GM18870 (cell line): ENCODE measurements at regions not wholly inside any gene's neighbourhood (a gene's known extent, or its start where the extent isn't known, plus 50 kb on each side); places are given as distances from the start of the nearest gene placed in this dataset.
"Not testable (repeated sequence)": the region's sequence is repeated elsewhere in the genome, so short reads cannot be mapped to it uniquely, and the experiment has no call there.

Experiments
- ATAC-seq: cut with Tn5 transposase; IDR thresholded peaks from one replicate; pipeline ENCODE4 v1.9.1; 2021; ENCODE audit warnings: moderate library complexity; ENCODE audit not compliant: unreplicated experiment

DNA sequence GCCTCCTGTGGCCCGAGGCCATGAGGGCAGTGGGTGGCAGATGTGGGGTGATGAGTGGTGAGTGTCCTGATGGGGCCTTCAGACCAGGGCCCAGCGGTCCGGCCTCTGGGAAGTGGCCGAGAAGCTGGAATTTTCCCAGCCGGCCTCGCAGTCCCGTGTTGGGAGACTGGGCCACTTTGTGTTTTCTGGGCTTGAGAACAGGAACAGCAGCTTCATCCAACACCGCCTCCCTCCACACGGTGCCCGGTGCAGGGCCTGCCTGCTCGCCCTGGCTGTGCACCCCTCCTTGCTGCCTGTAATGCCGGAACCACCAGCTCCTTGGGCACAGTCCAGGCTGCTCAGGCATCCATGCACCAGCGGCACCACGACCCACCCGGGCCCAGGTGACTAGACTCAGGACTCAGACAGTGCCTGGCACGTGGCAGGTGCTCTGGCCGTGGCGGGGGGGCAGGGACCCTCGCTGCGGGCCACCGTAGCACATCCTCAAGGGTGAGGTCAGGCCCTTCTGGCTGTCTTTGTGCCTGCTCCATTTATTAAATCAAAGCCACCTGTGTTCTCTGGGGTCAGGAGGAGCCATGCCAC lies 194.7 kb downstream of the BANP start:
- ATAC-seq: not testable (repeated sequence)

DNA sequence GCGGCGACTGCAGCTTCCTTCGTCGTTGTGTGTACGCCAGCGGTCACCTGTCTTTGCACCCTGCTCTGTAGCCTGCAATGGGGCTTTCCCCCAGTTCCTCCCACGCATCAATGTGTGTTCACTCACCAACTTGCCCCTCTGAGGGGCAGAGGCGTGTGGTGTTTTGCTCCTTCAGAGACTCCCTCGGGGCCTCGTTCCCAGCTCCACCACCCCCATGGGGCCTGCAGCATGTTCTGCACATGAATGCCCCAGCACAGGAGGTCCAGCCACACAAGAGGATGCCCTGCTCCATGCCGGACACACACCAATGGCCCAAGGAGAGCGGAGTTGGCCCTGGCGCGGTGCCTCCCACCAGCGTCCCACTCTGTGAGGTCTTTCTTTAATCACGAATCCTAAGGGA lies 196.8 kb downstream of the BANP start:
- ATAC-seq: not testable (repeated sequence)

DNA sequence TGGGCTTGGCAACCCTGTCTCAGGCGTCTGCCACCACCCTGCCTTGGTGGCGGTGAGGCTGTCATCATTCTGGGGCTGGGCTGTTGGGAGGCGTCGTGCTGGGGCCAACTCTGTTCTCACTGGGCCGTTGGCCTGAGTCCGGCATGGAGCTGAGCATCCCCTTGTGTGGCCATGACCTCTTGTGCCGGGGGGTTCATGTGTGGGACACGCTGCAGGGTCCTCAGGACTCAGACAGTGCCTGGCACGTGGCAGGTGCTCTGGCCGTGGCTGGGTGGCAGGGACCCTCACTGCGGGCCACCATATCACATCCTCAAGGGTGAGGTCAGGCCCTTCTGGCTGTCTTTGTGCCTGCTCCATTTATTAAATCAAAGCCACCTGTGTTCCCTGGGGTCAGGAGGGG lies 197.4 kb downstream of the BANP start:
- not testable (repeated sequence) for ATAC-seq

DNA sequence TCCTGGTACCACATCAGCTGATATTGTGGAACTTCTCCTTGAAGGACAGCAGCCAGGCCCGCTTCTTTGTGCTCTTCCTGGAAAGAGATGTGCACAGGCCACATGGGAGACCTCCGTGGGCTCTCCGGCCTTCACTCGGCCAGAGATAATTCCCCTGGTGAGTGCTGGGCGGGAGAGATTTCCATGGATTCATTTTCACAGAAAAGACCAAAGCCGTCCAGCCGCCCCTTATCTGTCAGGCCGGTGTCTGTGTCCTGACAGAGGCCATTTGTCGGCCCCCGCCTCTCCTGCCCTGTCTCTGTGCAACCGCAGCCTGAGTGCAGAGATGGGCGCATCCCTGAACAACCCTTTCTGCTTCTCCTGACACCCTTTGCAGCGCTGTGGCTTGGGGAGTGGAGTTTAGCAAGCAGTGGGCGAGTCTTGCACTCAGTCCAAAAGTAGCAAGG lies 197.9 kb downstream of the BANP start:
- ATAC-seq: not testable (repeated sequence)

DNA sequence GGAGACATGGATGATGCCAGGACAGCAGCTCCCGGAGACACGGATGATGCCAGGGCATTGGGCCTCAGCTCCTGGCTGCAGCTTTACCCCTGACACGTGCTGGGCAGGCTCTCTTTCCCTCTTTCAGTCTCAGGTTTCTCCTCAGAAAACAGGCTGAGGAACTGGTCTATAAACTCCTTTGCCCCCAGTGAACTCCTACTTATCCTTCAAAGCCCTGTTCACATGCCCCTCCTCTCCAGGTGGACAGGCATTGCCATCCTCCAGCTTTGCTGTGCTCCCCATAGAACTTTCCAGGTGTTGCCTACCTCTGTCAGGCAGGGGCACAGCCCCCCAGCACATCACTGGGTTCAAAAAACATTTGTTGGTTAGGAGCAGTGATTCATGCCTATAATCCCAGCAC lies 198.4 kb downstream of the BANP start:
- not testable (repeated sequence) for ATAC-seq

DNA sequence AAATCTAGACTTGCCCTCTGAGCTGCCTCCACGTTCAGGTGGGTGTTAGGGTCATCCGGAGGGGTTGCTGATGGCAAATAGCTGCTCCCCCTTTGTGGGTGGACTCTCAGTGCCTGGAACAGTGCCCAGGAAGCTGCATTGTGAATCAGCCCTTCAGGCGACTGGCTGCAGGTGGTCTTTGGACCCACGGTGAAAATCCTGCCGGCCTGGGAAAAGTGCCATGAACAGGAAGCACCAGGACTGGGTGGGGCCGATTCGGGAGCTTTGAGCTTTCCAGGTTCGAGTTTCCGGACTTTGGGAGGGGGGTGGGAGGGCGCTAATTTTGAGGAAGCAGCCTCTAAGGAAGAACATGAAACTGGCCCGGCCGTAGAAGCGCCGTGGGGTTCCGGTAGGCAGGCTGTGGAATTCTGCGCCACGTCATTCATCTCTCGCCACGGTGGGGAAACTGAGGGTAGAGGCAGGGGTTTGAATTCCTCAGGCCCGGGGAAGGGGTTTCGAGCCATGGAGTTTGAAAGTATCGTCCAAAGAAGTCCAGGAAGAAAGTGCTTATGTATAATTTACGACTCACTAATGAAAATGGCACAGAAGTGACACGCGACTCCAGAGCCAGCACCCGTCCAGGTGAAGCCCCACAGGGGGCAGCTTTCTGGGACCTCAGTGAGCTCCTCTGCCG lies 199.4 kb downstream of the BANP start:
- ATAC-seq: not testable (repeated sequence)

DNA sequence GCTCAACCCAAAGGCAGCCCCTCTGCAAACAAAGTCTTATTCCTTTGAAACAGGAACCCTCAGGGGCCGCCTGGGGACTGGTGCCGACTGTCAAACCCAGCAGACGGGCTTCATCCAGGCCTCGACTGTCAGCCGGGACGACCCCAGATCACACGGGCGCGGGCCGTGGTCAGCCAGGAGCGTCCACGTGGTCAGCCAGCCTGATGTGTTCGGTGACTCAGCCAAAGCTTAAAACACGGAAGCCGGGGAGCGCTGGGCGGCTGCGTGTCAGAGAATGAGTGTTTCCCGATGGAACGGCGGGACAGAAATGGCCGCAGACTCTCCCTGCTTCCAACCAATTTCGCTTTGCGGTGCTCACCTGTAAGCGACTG lies 199.9 kb downstream of the BANP start:
- not testable (repeated sequence) for ATAC-seq

DNA sequence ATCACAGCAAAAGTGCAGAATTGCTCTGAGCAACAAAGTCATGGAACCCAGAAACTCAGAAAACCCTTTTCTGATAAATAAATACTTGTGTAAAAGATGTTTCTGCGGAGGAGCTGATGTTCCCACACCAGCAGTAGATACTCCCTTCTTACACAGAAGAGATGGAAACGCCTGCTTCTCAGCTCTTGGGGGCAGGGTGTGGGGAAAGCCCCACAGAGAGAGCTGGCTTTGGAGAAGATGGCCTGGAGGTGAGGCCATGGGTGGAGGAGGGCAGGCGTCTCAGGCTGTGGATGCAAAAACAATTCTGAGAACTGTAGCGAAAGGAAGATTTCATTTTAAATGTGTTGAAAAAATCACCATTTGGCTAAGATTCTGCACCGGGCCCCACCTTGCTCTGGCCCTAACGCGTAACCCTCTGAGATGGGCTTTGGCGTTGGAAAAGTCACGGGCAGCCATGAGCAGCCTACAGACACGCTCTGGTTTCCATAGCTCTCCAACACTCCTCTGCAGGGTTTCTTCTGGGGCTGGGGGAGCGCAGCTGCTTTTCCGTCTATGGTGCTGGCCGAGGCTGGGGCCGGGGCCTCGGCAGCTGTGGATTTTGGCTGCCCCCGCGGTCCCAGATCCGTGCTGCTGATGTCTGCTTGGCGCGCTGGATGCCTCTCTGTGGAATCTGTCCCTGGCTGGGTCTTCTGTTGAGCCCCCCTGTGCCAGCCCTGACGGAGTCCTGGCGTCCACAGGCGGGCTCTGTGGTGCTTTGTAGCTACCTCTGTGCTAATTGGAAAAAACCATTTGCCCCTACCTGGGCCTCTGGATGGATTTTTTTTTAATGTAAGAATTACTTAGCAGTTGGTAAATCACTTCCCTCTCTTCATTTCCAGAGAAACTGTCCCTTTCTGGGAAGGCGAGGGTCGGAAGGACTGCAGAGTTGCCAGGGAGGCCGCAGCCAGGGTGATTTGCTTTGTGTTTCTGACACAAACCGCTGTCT lies 200.9 kb downstream of the BANP start:
- not testable (repeated sequence) for ATAC-seq

DNA sequence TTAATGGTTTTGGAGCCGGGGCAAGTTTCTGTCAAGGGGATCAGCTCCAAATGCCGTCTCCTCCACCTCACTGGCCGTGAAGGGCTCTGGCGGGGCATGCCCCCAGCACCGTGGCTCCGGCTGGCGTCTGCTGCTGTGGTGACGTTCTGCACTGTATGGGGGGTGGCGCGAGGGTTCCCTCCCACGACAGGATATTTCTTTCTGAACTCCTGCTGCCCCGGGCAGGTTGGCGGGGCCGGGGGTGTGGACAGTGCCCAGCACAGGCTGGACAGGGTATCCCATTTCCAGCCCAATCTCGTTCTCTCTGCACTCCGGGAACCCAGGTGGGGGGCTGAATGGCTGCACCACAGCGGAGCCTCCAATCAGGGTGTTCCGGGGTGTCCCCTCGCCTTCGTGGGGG lies 201.6 kb downstream of the BANP start:
- not testable (repeated sequence) for ATAC-seq

DNA sequence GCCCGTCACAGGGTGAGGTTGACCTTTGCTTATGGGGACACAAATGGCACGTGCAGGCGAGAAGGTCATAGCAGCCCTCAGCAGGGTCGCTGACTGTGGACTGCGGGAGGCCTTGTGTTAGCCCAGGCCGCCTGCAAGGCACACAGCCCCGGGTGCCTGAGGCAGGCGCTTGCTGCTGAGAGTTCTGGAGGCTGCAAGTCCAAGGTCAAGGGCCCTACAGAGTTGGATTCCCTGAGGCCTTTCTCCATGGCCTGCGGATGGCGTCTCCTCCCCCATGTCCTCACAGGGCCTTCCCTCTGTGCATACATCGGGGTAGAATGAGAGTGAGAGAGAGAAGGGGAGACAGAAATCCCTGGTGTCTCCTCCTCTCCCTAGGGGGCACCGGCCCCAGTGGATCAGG lies 202.3 kb downstream of the BANP start:
- ATAC-seq: not testable (repeated sequence)

DNA sequence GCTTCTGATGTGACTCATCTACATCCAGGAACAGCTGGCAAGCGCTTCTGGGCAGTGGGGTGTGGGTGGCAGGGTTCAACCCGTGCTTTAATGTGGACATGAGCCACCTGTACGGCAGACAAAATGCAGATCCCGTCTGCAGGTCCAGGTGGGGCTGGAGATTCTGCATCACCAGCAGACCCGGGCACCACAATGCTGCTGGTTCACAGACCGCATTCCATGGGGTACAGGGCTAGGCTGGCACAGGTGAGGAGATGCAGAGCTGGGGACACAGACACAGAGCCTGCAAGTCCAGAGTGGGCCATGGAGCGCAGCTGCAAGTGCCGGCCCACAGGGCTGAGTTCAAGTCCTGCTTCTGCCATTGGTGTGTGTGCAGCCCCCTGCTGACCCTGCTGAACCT lies 203.7 kb downstream of the BANP start:
- not testable (repeated sequence) for ATAC-seq

DNA sequence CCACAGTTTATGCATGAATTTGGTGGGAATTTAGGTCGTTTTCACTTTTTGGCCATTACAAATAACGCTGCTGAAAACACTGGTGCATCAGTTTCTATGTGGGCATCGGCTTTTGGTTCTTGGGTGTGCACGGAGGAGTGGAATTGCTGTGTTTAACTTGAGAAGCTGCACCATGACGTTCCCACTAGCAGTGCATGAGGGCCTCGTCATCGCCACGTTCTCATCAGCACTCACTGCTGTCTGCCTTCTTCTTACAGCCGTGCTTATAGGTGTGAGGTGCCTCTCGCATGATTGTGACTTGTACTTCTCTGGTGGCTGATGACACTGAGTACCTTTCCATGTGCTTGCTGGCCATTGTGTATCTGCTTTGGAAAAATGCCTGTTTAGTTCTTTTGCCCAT lies 204.4 kb downstream of the BANP start:
- not testable (repeated sequence) for ATAC-seq

DNA sequence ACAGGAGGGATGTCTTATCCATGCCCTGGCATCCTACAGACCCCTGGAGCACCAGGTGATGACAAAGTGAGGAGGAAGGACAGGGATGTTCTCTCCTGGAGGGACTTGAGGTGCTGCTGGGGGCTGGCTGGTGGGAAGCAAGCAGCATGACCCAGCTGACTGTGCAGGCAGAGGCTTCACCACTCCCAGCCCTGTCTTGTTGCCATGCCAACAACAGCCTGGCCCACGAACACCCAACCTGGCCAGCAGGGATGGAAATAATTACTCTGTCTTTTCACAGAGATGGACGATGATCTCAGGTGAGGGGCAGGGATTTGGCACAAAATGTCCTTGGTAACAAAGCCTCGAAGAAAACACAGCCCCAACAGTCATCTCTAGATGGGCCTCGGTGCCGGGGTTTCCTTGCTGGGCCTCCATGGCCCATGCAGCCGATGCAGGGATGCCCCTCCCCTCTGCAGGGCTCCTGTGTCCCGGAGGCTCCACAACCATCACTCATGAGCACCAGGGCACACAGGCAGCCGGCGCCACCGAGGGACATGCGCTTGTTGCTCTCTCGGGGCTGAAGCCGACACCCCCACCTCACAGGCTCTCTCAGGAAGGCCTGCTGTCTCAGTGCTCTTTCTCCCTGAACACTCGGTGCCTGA lies 205.5 kb downstream of the BANP start:
- not testable (repeated sequence) for ATAC-seq

DNA sequence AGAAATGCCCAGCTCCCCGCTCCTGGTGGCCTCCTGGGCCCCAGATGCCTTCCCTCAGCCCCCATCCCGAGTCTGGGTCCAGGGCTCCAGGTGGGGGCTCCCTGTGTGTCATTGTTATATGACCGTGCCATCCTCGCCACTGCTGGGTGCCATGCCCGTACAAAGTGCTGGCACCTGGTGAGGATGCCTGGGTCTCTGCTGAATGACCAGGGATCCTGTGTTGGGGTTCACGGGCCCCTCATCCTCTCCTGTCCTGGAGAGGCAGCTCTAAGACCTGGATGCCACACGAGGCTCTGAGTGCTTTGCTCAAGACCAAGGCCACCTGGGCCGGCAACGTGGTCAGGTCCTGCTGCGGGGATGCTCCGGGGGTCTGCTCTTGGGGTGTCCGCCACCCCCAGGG lies 206.5 kb downstream of the BANP start:
- not testable (repeated sequence) for ATAC-seq

DNA sequence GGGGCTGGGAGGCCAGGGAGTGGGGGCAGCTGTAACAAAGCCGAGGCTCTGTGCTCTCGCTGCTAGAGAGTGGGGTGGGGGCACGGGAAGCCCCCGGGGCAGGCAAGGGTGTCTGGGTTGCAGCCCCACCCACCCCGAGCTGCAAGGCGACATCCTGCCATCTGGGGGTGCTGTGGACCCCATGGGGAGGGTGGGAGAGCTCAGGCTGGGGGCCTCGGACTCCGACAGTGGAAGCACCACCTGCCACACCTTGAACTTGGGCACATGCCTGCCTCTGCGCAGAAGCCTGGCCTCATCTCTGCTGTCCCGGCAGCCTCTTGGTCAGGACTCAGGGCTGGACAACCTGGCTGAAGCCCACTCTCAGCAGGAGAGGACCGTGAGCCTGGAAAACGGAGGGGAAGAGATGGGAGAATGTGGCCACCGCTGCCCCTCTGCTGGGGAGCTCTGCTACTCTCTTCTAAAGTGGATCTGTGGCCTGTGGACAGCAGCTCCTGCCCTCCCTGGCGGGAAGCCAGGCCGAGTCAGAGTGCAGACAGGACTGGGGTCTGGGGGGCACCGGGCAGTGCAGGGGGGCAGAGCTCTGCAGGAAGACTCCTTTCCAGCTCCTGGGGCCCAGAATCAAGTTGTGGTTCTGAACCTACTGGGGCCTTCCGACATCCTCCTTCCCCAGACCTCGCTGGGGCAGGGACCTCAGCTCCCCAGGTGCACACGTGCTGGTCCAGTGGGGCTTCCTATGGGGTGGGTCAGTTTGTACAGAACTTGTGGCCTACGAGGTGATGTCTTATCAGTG lies 207.2 kb downstream of the BANP start:
- ATAC-seq: not testable (repeated sequence)

DNA sequence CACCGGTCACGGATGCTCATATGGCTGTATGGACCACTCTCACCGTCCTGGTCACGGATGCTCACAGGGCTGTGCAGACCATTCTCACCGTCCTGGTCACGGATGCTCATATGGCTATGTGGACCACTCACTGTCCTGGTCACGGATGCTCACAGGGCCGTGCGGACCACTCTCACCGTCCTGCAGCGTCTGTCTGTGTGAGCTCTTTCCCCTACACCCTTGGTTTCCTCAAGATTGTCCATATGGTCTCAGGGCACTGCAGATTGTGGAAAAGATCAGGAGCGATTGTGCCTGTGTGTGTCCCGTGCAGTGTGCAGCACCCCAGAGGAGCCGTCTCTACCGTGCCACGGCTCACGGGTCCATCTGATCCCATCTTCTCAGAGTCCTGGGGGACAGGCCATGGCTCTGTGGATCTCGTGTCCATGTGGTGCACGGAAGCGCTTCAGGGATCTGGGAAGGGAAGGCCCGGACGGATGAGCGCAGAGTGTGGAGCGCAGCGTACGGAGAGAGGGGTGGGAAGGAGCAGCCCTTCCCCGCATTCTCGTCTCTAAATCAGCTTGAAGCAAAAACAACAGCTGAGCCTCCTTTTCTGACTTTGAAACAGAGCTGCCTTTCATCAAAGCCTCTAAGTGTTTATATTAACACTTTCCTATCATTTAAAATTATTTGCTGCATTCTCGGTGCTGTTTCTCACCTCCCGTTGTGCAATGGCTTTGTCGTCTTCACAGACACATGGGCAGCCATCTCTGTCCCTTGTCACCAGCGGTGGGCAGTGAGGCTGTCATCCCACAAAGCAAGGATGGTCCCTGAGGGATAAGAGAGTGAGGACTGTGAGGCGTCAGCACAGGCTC lies 208.0 kb downstream of the BANP start:
- not testable (repeated sequence) for ATAC-seq

DNA sequence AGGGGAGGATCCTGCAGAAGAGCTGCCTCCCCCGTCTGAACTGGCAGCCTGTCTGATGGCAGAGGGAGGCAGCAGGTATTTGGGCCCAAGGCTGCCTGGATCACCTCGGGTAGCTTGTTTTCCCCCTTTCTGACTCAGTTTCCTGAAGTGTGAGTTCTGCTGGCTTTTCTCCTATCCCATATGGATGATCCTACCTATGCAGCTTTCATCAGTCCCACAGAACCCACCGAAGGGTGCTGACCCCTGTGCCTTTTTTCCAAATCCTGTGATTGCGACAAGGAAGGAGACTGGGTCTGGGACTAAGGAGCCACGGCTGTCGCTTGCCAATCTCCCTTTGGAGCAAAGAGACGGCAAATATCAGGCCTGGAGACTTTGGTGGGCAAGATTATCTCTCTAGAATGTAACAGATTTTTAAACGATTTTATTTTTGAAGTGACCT lies 208.7 kb downstream of the BANP start:
- ATAC-seq: not testable (repeated sequence)

DNA sequence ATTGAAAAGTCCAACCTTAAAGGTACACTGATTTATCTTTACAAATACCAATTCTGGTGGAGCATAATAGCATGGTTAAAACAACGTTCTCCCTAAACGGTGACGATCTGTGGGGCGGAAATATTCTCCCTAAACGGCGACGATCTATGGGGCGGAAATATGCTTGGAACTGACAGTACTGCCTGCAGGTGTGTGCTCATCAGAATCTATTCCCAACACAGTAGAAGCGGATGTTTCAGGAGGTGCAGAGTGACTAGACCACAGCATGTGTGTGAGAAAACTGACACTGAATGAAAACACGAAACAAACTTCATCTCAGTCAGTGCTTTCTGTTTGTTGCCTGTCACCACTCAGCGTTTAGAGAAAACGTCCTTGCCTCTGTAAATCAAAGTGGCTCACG lies 210.0 kb downstream of the BANP start:
- not testable (repeated sequence) for ATAC-seq

DNA sequence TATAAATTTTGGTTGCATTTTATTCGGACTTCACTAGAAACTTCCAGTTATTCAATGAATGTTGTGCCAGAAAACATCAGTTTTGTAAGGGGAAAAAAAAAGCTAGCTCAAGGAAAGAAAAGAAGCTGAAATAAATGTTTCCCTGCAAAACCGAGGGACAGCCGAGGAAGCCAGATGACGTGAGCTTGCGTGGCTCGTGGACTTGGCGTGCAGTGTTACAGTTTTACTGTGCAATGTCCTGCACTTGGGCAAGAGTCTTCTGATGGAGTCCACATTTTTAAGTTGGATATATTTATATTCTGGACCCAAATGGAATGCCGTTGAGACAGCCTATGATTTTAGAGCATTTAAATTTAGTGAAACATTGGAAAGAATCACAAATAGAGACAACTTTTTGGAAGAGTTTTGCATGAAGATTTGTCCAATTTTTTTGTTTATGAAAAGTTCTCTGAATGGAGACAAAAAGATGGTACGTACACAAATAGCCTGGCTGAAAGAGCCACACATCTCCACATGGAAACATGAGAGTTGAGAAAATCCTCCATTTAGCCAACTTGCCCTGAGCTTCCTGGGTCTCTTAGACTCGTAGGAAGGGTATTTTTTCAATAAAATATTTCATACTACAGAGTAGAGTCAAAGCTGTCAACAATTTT lies 210.5 kb downstream of the BANP start:
- not testable (repeated sequence) for ATAC-seq
